ENCODE measurements at regions not wholly inside any gene's neighbourhood (a gene's known extent, or its start where the extent isn't known, plus 50 kb on each side); places are given as distances from the start of the nearest gene placed in this dataset.

GRCh38 chr18:55864281-55864680 lies 276.3 kb upstream of the TCF4 start:
- Histone ChIP-seq H3K27me3 (ENCODE audit: control insufficient read depth, low read length) (no peaks in the 10 kb centered on the region), H3K4me2 (ENCODE audit: low read length) (no peak overlapping the region), H3K9me3 (ENCODE audit: control insufficient read depth, insufficient read depth, low read length) (no peaks in the 10 kb centered on the region), H4K20me1 (ENCODE audit: control insufficient read depth, insufficient read depth, low read depth, low read length) (no peaks in the 10 kb centered on the region), H3F3A (ENCODE audit: control insufficient read depth, insufficient read depth) (no peaks in the 10 kb centered on the region), H3K9me2 (replicated peaks; ENCODE audit: control insufficient read depth, low read length) (no peaks in the 10 kb centered on the region), H3K4me1 (ENCODE audit: control insufficient read depth, low read length) (no peaks in the 10 kb centered on the region), H3K27ac (ENCODE audit: low read depth, low read length) (no peak overlapping the region), H3K4me3 (ENCODE audit: low read length) (no peak overlapping the region), H3K79me2 (ENCODE audit: control insufficient read depth, low read length) (no peaks in the 10 kb centered on the region), H3K36me3 (ENCODE audit: control insufficient read depth, low read length) (no peaks in the 10 kb centered on the region)
- TF ChIP-seq CTCF (IDR thresholded peaks at IDR 0.05; ENCODE audit: low read depth, low read length, poor library complexity, severe bottlenecking), result no peak
- no peak for TF ChIP-seq EZH2phosphoT487 (IDR thresholded peaks at IDR 0.05; ENCODE audit: borderline replicate concordance, low read length)

GRCh38 chr18:55863876-55864275 lies 275.9 kb upstream of the TCF4 start:
- TF ChIP-seq EZH2phosphoT487 (IDR thresholded peaks at IDR 0.05; ENCODE audit: borderline replicate concordance, low read length) (no peak), CTCF (IDR thresholded peaks at IDR 0.05; ENCODE audit: low read depth, low read length, poor library complexity, severe bottlenecking) (no peak)
- Histone ChIP-seq H3K4me1 (ENCODE audit: control insufficient read depth, low read length) (no peaks in the 10 kb centered on the region), H3F3A (ENCODE audit: control insufficient read depth, insufficient read depth) (no peaks in the 10 kb centered on the region), H3K9me2 (replicated peaks; ENCODE audit: control insufficient read depth, low read length) (no peaks in the 10 kb centered on the region), H3K4me3 (ENCODE audit: low read length) (no peak overlapping the region), H3K27me3 (ENCODE audit: control insufficient read depth, low read length) (no peaks in the 10 kb centered on the region), H3K36me3 (ENCODE audit: control insufficient read depth, low read length) (no peaks in the 10 kb centered on the region), H3K9me3 (ENCODE audit: control insufficient read depth, insufficient read depth, low read length) (no peaks in the 10 kb centered on the region), H3K79me2 (ENCODE audit: control insufficient read depth, low read length) (no peaks in the 10 kb centered on the region), H4K20me1 (ENCODE audit: control insufficient read depth, insufficient read depth, low read depth, low read length) (no peaks in the 10 kb centered on the region), H3K4me2 (ENCODE audit: low read length) (no peak overlapping the region), H3K27ac (ENCODE audit: low read depth, low read length) (no peak overlapping the region)

GRCh38 chr18:55863391-55863706 lies 275.4 kb upstream of the TCF4 start:
- H4K20me1 ChIP-seq (ENCODE audit: control insufficient read depth, insufficient read depth, low read depth, low read length), result no peaks in the 10 kb centered on the region
- H3K4me3 ChIP-seq (ENCODE audit: low read length), result no peak overlapping the region
- H3K4me1 ChIP-seq (ENCODE audit: control insufficient read depth, low read length), result no peaks in the 10 kb centered on the region
- TF ChIP-seq EZH2phosphoT487 (IDR thresholded peaks at IDR 0.05; ENCODE audit: borderline replicate concordance, low read length) (no peak), CTCF (IDR thresholded peaks at IDR 0.05; ENCODE audit: low read depth, low read length, poor library complexity, severe bottlenecking) (no peak)
- no peaks in the 10 kb centered on the region for H3K36me3 ChIP-seq (ENCODE audit: control insufficient read depth, low read length)
- no peak overlapping the region for H3K27ac ChIP-seq (ENCODE audit: low read depth, low read length)
- no peak overlapping the region for H3K4me2 ChIP-seq (ENCODE audit: low read length)
- H3K27me3 ChIP-seq (ENCODE audit: control insufficient read depth, low read length), result no peaks in the 10 kb centered on the region
- H3K9me2 ChIP-seq (replicated peaks; ENCODE audit: control insufficient read depth, low read length), result no peaks in the 10 kb centered on the region
- H3K9me3 ChIP-seq (ENCODE audit: control insufficient read depth, insufficient read depth, low read length), result no peaks in the 10 kb centered on the region
- no peaks in the 10 kb centered on the region for H3F3A ChIP-seq (ENCODE audit: control insufficient read depth, insufficient read depth)
- no peaks in the 10 kb centered on the region for H3K79me2 ChIP-seq (ENCODE audit: control insufficient read depth, low read length)
